Ovary (tissue), 7 donors: ENCODE measurements at regions not wholly inside any gene's neighbourhood (a gene's known extent, or its start where the extent isn't known, plus 50 kb on each side); places are given as distances from the start of the nearest gene placed in this dataset.
"Not testable (repeated sequence)": the region's sequence is repeated elsewhere in the genome, so short reads cannot be mapped to it uniquely, and the experiment has no call there.

ENCODE experiments used
- DNase-seq, 5 donors: peaks; one replicate each; pipeline ENCODE4 v3.0.0-alpha.2; 2019 to 2020
- H3K27ac ChIP-seq, 2 donors: fragments of 200-600 bp; one replicate each; pipeline versions ENCODE4 v1.5.1 to v1.8.0; 2019 to 2022
- H3K27me3 ChIP-seq: fragments of 200-600 bp; one replicate; pipeline ENCODE4 v1.8.0; 2022
- H3K36me3 ChIP-seq: fragments of 200-600 bp; sonication (generic); one replicate; pipeline ENCODE4 v1.5.1; 2019
- H3K4me1 ChIP-seq: one replicate; pipeline ENCODE4 v1.8.1; 2013; ENCODE audit warnings: mild to moderate bottlenecking, moderate library complexity; ENCODE audit not compliant: insufficient read depth
- H3K4me3 ChIP-seq: fragments of 200-600 bp; sonication (generic); one replicate; pipeline ENCODE4 v1.5.1; 2017
- H3K9me3 ChIP-seq, 2 donors: fragments of 200-600 bp in 1 of 2; sonication (generic) in 1 of 2; one replicate each; pipeline versions ENCODE4 v1.5.1 to v1.8.1; 2013 to 2019; ENCODE audit warnings: mild to moderate bottlenecking in 1 of 2, moderate library complexity in 1 of 2
- EP300 ChIP-seq: sonication (generic); formaldehyde crosslinking; IDR thresholded peaks from one replicate; pipeline ENCODE4 v1.6.1; 2017; ENCODE audit warnings: antibody characterized with exemption
- POLR2A ChIP-seq: fragments of 450-650 bp; IDR thresholded peaks from one replicate; pipeline ENCODE4 v1.6.1; 2017; ENCODE audit warnings: antibody characterized with exemption, mild to moderate bottlenecking, moderate library complexity
- WGBS, 3 donors: extraction: QIAGEN DNeasy Blood & Tissue Kit in 1 of 3; methylation state at CpG; one replicate each; pipeline versions ENCODE4 v1.1.5 to v1.1.7; 2013 to 2017; 5-methylcytosine and 5-hydroxymethylcytosine counted together
- intact Hi-C, 4 donors: fragments of 100-400 bp; cut with DNase I; formaldehyde crosslinking; loops; one replicate each; pipeline versions ENCODE4 v1.11.0 to v1.15.1; 2022 to 2023
- TF ChIP-seq, protein P1 (sequence below), 3 donors: fragments of 450-650 bp in 2 of 3; fragments of 200-600 bp in 1 of 3; IDR thresholded peaks; one replicate each; pipeline versions ENCODE4 v1.5.1 to v1.8.0; 2016 to 2022; ENCODE audit warnings: antibody characterized with exemption in 3 of 3, mild to moderate bottlenecking in 1 of 3
- donor health status: DM: no; HTN: no; CAD: no; lungs with moderate emphysema.
- donor health status: DM: no; HTN: no; CAD: no.
- donor health status: Bipolar disorder and iron deficiency.
- donor health status: DM: no; HTN: no; CAD: no.
- donor health status: DM: yes; HTN: yes; CAD: no.

DNA sequence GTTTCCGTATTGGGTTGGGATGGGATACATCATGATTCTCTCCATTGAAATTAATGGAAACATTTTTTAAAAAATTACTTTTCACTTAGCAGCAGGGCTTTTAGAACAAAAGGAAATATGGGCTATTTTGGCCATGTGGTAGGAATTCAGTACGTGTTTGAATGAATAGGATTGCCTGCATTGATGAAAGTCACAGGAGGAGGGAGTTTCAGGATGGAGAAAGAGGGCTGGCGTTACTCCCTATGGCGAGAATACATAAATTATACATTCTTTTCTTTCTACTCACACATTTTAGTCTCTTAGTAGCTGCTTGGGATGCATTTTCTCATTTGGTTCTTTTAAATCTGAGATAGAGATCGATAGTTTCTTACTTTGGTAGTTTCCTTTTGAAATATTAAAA, 100.3 kb upstream of the PDHA1 start:
- intact Hi-C loops, result no loop called here
- Histone ChIP-seq H3K36me3 (no peaks in the 10 kb centered on the region), H3K9me3 (peaks cover 0 to 3% of the 10 kb centered on the region in 2 donors), H3K27ac (no peak overlapping the region), H3K27me3 (no peaks in the 10 kb centered on the region), H3K4me3 (no peak overlapping the region), H3K4me1 (no peaks in the 10 kb centered on the region)
- TF ChIP-seq EP300 (no peak), POLR2A (no peak)
- TF ChIP-seq, protein P1, sequence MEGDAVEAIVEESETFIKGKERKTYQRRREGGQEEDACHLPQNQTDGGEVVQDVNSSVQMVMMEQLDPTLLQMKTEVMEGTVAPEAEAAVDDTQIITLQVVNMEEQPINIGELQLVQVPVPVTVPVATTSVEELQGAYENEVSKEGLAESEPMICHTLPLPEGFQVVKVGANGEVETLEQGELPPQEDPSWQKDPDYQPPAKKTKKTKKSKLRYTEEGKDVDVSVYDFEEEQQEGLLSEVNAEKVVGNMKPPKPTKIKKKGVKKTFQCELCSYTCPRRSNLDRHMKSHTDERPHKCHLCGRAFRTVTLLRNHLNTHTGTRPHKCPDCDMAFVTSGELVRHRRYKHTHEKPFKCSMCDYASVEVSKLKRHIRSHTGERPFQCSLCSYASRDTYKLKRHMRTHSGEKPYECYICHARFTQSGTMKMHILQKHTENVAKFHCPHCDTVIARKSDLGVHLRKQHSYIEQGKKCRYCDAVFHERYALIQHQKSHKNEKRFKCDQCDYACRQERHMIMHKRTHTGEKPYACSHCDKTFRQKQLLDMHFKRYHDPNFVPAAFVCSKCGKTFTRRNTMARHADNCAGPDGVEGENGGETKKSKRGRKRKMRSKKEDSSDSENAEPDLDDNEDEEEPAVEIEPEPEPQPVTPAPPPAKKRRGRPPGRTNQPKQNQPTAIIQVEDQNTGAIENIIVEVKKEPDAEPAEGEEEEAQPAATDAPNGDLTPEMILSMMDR (IDR thresholded peaks at IDR 0.05), result no peak
- WGBS, 3 donors, result 62 to 65% (median 64%) methylated on average over 5 of the region's 5 CpGs
- DNase-seq, result no peak

DNA sequence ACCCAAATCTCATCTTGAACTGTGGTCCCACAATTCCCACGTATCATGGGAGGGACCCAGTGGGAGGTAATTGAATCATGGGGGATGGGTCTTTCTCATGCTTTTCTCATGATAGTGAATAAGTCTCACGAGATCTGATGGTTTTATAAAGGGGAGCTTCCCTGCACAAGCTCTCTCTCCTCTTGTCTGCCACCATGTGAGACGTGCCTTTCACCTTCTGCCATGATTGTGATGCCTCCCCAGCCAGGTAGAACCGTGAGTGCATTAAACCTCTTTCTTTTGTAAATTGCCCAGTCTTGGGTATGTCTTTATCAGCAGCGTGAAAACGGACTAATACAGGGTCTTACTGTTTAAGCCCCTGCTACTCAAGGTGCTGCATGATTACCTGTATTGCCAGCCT, 98.8 kb upstream of the PDHA1 start:
- WGBS, 3 donors, result 62 to 74% (median 67%) methylated on average over 6 of the region's 6 CpGs
- H3K4me1 ChIP-seq, intact Hi-C loops, H3K27me3 ChIP-seq, H3K4me3 ChIP-seq, H3K36me3 ChIP-seq, H3K9me3 ChIP-seq, DNase-seq, H3K27ac ChIP-seq: not testable (repeated sequence)

DNA sequence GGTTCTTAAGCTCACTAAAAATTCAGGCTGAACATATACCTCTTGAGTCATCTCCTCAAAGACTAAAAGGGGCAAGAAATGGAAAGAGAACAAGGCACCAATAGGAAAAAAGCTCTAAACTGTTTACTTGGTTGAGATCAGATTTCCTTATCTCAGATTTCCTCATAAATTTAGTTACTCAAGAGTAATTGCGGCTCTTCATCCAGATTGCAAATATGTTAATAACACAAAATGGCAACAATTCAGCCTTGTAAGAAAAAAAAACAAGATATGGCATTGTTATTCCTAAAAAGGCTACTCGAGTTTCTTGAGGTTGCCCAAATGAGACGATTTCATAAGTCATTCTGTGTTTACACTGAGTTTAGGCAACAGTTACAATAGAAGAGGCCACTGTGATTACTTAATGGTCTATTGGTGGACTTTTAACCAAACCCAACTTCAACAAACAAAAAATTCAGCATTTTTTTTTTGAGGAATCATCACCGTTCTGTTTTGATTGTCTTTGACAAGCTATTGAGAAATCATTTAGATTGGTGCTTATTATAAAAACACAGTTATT, 97.9 kb upstream of the PDHA1 start:
- intact Hi-C loops, result no loop called here
- WGBS, 3 donors, result 68 to 79% (median 71%) methylated on average over 4 of the region's 4 CpGs
- TF ChIP-seq POLR2A (no peak), EP300 (no peak)
- TF ChIP-seq, protein P1 (IDR thresholded peaks at IDR 0.05), result no peak

DNA sequence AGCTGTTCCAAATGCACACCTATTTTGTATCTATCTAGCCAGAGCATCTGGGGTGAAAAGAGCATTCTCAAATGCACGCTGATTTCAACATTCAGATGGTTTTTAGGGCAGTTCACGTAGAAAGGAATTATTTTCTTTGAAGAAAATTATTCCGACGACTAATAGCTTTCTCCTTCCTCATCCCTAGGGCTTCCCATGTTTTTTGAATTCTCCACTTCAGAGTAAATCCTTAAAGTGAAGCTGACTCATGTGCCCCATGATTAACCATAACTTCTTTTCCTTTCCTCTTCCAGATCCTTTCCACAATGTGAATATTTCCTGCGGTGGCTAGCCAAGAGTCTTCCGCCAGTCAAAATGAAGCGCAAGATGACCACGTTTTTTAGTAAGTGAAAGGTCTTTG, 86.7 kb upstream of the PDHA1 start:
- Histone ChIP-seq H3K27me3 (no peaks in the 10 kb centered on the region), H3K27ac (no peak overlapping the region), H3K4me3 (no peak overlapping the region), H3K36me3 (no peaks in the 10 kb centered on the region), H3K9me3 (no peaks in the 10 kb centered on the region), H3K4me1 (no peaks in the 10 kb centered on the region)
- 67 to 76% (median 73%) methylated on average over 8 of the region's 8 CpGs for WGBS, 3 donors
- intact Hi-C loops, result no loop called here
- DNase-seq, result no peak
- TF ChIP-seq EP300 (no peak), POLR2A (no peak)
- TF ChIP-seq, protein P1 (IDR thresholded peaks at IDR 0.05), result no peak

More for the DNA sequence above, 97.9 kb upstream of the PDHA1 start:
- H3K4me1 ChIP-seq, result no peaks in the 10 kb centered on the region
- no peak overlapping the region for H3K4me3 ChIP-seq
- no peak for DNase-seq
- H3K27me3 ChIP-seq, result no peaks in the 10 kb centered on the region
- no peaks in the 10 kb centered on the region for H3K36me3 ChIP-seq
- H3K9me3 ChIP-seq, result peaks cover 0 to 4% of the 10 kb centered on the region in 2 donors
- no peak overlapping the region for H3K27ac ChIP-seq

DNA sequence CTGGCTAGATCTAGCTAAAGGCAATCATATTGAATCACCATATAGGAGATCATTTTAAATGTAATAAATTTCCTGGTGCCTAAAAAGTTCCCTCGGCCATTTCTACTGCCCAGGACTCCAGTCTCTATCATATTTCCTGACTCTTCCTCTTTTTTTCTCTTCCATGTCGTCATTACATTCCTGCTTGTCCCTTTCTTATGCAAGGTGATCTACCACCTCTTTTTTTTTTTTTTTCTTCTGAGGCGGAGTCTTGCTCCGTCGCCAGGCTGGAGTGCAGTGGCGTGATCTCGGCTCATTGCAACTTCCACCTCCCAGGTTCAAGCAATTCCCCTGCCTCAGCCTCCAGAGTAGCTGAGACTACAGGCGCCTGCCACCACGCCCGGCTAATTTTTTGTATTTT, 82.7 kb upstream of the PDHA1 start:
- DNase-seq, H3K36me3 ChIP-seq, H3K4me1 ChIP-seq, H3K4me3 ChIP-seq, H3K27me3 ChIP-seq, H3K9me3 ChIP-seq, intact Hi-C loops, H3K27ac ChIP-seq: not testable (repeated sequence)
- WGBS, 3 donors, result 71 to 73% (median 73%) methylated on average over 10 of the region's 10 CpGs
